Left ventricle myocardium superior (tissue), 1 donor: ENCODE measurements at regions not wholly inside any gene's neighbourhood (a gene's known extent, or its start where the extent isn't known, plus 50 kb on each side); places are given as distances from the start of the nearest gene placed in this dataset.

ENCODE experiments used
- ATAC-seq: fragments of 200-7000 bp; cut with Tn5 transposase; one replicate; pipeline ENCODE4 v1.9.1; 2020; ENCODE audit warnings: mild to moderate bottlenecking, moderate library complexity
- DNase-seq: peaks from one replicate; pipeline ENCODE4 v3.0.0-alpha.2; 2020
- intact Hi-C: fragments of 100-400 bp; cut with micrococcal nuclease; formaldehyde crosslinking; loops from one replicate; pipeline ENCODE4 v1.11.0; 2022
- donor health status: DM: no; HTN: yes; CAD: no; lungs with severe emphysema.

GRCh38 chr15:97791824-97792792, 168.4 kb upstream of the ARRDC4 start:
- ATAC-seq (peak; percentile 19), DNase-seq (no peak)
- intact Hi-C loops, result no loop called here

DNA sequence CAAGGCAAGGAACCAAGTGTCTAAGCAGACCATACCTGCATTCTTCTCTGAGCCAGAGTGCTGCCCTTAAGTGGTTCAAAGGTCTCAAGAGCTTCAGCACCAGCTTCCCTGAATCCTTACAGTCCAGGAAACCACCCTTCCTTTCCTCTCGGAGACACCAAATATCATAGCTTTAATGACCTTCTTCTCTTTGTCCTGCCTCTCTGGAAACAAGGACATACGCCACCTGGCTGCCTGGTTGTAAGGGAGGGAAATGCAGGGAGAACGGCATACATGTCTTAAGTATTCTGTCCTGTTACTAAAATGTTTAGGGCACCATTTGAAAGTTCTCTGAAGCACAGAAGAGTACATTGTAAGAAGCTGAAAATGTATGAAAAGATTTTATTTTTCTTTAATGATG, 155.6 kb upstream of the ARRDC4 start:
- intact Hi-C loops, result no loop called here
- ATAC-seq (no peak), DNase-seq (no peak)

- intact Hi-C loops, result no loop called here
- DNase-seq (no peak), ATAC-seq (no peak)
These were observed 153.7 kb upstream of the ARRDC4 start for GRCh38 chr15:97806766-97807165.

GRCh38 chr15:97815835-97816234, 144.7 kb upstream of the ARRDC4 start:
- ATAC-seq (no peak), DNase-seq (no peak)
- intact Hi-C loops, result no loop called here

- ATAC-seq, result no peak
- intact Hi-C loops, result no loop called here
These were observed 143.1 kb upstream of the ARRDC4 start for GRCh38 chr15:97817276-97817890.

GRCh38 chr15:97836003-97836402, 124.5 kb upstream of the ARRDC4 start:
- intact Hi-C loops, result no loop called here
- no peak for ATAC-seq
- DNase-seq, result no peak

More at GRCh38 chr15:97817276-97817890, 143.1 kb upstream of the ARRDC4 start:
- DNase-seq, result no peak

DNA sequence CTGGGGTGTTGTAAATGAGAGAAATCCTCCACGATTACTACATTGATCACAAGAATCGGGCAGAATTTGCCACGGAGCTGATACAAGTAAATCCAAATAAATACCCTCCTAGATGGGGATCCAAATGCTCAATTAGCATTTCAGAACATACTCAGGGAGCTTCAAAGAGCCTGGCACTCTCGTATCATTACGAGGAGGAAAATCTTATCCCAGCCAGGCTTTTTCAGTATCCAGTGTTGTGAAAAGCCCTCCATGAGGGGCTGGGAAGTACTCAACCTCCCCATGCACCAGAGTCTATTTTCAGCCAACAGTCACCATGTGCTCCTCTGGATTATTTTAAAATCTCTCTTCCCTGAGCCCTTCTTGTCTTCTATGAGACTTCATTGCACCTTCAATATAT, 122.6 kb upstream of the ARRDC4 start:
- intact Hi-C loops, result no loop called here
- ATAC-seq, result no peak
- DNase-seq, result no peak

- intact Hi-C loops, result no loop called here
- no peak for ATAC-seq
- no peak for DNase-seq
These were observed 121.8 kb upstream of the ARRDC4 start for GRCh38 chr15:97838606-97839210.

DNA sequence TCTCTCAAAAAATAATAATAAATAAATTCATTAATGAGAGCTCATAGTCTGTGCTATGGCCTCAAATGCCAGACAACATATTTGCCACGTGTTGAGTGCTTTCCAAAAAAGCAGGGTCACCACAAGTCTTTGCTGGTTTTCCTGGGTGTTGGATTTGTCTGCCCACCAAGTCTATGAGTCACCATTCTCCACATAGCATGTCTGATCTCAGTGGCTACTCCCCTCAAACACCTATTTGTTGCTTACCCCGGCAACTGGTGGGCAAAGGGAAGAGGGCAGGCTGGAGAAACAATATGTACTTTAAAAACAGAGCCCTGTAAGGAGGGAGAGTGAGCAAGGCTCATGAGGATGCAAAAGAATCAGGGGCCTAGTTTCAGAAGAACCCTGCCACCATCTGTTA, 120.0 kb upstream of the ARRDC4 start:
- intact Hi-C loops, result no loop called here
- no peak for DNase-seq
- no peak for ATAC-seq

DNA sequence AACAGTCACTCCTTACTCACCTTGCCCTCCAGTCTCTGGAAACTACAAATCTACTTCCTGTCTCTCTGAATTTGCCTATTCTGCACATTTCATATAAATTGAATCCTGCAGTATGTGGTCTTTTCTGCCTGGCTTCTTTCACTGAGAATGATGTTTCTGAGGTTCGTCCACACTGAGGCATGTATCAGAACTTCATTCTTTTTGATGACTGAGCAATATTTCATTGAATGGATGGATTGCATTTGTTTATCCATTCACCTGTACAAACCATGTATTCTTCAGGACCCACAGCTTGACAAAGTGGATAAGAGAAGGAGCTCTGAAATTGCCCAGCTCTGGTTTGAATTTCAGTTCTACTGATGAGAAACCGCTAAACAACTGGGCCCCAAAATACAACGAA, 118.9 kb upstream of the ARRDC4 start:
- DNase-seq, result no peak
- no peak for ATAC-seq
- intact Hi-C loops, result no loop called here

- ATAC-seq, result no peak
- intact Hi-C loops, result no loop called here
These were observed 111.3 kb upstream of the ARRDC4 start for GRCh38 chr15:97849183-97849582.

DNA sequence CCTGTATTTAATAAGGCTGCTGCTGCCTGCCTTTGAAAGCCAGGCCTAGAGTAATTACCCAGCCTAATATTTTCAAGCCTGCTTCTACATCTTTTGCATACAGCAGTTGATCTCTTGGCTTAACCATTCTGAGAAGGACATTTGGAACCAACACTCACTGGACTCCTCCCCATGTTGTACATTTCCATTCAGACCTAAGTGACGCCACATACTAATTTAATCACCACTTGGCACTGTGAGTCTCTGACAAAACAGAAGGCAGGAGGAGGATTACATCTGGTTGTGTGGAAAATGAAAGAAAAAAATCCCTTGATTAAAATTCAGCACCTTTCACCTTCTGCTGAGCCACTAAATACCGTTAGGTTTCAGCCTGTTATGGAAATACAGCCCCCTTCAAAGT, 102.2 kb upstream of the ARRDC4 start:
- intact Hi-C loops, result no loop called here
- DNase-seq, result no peak
- peak; percentile 71 for ATAC-seq

More at GRCh38 chr15:97849183-97849582, 111.3 kb upstream of the ARRDC4 start:
- no peak for DNase-seq

DNA sequence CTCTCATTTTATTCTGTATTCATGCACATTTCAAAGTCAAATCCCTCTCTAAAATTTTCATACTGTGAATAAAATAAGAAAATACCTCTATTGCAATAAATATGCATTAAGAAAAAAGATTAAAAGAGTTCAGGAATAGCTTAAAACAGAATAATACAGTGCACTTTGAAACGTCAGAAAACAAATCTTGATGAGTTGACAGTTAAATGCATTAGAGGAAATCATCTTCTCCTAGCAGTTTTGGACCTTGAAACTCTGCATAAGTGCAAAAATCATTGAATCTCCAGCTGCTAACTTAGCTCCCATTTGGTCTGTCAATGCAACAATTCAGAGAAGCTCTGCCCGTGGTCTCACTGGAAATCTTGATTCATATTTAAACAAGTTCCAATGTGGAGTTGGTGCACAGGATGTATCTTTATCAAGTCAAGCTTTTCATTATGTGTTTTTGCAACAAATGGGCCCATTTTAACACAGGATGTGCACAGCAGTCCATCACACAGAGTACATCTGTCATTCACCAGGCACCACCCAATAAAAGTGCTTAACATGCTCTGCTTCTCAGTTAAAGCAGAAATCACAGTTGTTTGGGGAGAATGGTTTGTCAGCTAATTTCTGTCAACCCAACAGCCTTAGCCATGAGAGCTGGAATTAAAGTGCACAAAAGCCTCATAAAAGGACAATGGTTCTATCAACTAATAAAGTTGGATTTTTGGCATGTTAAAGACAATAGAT, 98.8 kb upstream of the ARRDC4 start:
- DNase-seq (no peak), ATAC-seq (no peak)
- intact Hi-C loops, result no loop called here

DNA sequence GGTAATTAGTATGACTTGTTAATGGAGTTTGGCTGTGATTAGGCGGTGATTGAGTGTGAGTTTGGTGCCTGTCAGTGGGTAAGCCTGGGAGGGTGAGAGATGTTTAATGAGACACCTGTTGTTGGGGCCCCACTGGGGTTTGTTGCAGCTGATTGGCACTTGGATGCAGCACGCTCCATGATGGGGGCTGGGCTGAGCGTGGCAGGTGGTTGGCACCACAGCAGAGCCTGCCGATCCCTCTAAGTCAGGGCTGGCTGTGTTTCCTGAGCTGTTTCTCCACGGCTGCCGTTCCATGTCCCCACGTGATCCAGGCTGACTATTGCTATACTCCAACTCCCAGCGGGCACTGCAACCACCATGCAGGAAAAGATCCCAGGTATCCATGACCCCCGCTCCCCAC, 93.5 kb upstream of the ARRDC4 start:
- DNase-seq, result no peak
- ATAC-seq, result peak; percentile 11
- intact Hi-C loops, result no loop called here

DNA sequence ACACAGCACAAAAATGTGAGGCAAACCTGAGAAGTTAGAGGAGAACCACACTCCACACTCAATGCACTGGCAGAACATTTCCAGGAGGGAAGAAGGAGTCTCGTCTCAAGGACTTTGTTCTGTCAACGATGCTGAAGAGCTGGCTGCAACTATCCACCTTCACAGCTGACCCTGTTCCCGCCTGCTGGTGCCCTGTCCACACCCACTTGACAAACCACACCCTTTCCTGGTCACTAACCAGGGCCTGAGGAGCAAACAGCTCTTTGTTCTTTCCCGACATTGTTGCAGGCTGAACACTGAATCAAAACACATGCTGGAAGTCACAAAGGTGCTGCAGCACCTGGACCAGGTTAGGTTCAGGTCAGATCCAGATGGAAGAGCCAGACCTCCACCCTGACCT, 92.6 kb upstream of the ARRDC4 start:
- peak; percentile 50 for DNase-seq
- intact Hi-C loops, result no loop called here
- ATAC-seq, result peak; percentile 95

- intact Hi-C loops, result no loop called here
- no peak for DNase-seq
- no peak for ATAC-seq
These were observed 91.5 kb upstream of the ARRDC4 start for GRCh38 chr15:97868981-97869380.

DNA sequence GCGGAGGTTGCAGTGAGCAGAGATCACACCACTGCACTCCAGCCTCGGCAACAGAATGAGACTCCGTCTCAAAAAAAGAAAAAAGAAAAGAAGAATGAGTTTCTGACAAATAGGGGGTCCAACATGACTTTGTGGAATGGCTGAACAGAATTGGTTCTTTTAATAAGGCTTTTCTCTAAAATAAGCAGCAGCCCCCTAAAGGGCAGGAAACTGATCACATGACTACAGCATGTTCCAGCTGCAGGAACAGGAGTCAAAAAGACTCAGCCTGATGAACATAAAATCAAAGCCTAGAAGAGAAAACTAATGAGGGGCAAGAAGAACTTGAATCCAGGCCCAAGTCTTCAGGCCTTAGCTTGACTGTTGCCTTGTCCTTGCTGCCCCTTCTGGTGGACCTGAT, 89.7 kb upstream of the ARRDC4 start:
- intact Hi-C loops, result no loop called here
- DNase-seq (no peak), ATAC-seq (no peak)

GRCh38 chr15:97874139-97874538, 86.4 kb upstream of the ARRDC4 start:
- DNase-seq (peak; percentile 43), ATAC-seq (peak; percentile 76)
- intact Hi-C loops, result no loop called here

DNA sequence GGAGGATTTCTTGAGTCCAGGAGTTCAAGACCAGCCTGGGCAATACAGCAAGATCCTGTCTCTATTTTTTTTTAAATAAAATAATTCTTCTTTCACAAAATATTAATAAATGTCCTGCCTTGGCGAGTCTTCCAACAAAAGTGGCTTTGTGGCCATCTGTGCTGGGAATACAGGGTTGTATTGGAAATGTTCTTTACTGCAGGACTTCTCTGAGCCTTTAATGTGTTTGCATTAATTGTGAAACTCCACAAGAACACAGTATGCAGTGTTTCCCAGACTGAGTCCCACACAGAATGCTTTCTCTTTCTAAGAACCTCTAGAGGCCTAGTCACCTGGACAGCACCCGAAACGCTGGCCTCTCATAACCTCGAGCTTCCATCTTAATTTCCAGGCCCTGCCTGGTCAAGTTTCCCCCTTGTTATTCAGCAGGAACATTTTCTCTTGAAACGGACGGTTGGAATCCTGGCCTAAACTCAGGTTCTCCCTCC, 85.4 kb upstream of the ARRDC4 start:
- ATAC-seq, result peak; percentile 53
- intact Hi-C loops, result no loop called here
- no peak for DNase-seq
